ENCODE measurements at regions not wholly inside any gene's neighbourhood (a gene's known extent, or its start where the extent isn't known, plus 50 kb on each side); places are given as distances from the start of the nearest gene placed in this dataset.

GRCh38 chr6:145090801-145091585 is 644.3 kb downstream of the EPM2A start:
- TF ChIP-seq CTCF (IDR thresholded peaks at IDR 0.05) (no peak), ZFX (IDR thresholded peaks at IDR 0.05; ENCODE audit: borderline replicate concordance) (no peak)

All from 22Rv1 (cell line).